Hepatocyte (in vitro differentiated cells): ENCODE measurements at regions not wholly inside any gene's neighbourhood (a gene's known extent, or its start where the extent isn't known, plus 50 kb on each side); places are given as distances from the start of the nearest gene placed in this dataset.

Source experiments
- EZH2 ChIP-seq: fragments of 200-600 bp; sonication (generic); IDR thresholded peaks from 2 replicates; pipeline ENCODE4 v1.6.1; 2016; ENCODE audit warnings: antibody characterized with exemption, mild to moderate bottlenecking, borderline replicate concordance
- EZH2phosphoT487 ChIP-seq: fragments of 200-600 bp; sonication (generic); IDR thresholded peaks from one replicate; pipeline ENCODE4 v1.6.1; 2018; ENCODE audit warnings: antibody characterized with exemption, mild to moderate bottlenecking, low read depth, moderate library complexity; ENCODE audit not compliant: unreplicated experiment, severe bottlenecking
- TF ChIP-seq, protein P1 (sequence below): fragments of 200-600 bp; sonication (generic); IDR thresholded peaks from 2 replicates; pipeline ENCODE4 v1.5.1; 2016; ENCODE audit warnings: antibody characterized with exemption, mild to moderate bottlenecking; ENCODE audit not compliant: poor library complexity

GRCh38 chr20:52746190-52746589, 226.0 kb upstream of the TSHZ2 start:
- TF ChIP-seq, protein P1, sequence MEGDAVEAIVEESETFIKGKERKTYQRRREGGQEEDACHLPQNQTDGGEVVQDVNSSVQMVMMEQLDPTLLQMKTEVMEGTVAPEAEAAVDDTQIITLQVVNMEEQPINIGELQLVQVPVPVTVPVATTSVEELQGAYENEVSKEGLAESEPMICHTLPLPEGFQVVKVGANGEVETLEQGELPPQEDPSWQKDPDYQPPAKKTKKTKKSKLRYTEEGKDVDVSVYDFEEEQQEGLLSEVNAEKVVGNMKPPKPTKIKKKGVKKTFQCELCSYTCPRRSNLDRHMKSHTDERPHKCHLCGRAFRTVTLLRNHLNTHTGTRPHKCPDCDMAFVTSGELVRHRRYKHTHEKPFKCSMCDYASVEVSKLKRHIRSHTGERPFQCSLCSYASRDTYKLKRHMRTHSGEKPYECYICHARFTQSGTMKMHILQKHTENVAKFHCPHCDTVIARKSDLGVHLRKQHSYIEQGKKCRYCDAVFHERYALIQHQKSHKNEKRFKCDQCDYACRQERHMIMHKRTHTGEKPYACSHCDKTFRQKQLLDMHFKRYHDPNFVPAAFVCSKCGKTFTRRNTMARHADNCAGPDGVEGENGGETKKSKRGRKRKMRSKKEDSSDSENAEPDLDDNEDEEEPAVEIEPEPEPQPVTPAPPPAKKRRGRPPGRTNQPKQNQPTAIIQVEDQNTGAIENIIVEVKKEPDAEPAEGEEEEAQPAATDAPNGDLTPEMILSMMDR = no peak
- TF ChIP-seq EZH2 = no peak
- no peak for TF ChIP-seq EZH2phosphoT487
